ENCODE measurements at regions not wholly inside any gene's neighbourhood (a gene's known extent, or its start where the extent isn't known, plus 50 kb on each side); places are given as distances from the start of the nearest gene placed in this dataset.
"Not testable (repeated sequence)": the region's sequence is repeated elsewhere in the genome, so short reads cannot be mapped to it uniquely, and the experiment has no call there.

GRCh38 chr1:113303267-113303666 lies 87.0 kb upstream of the MAGI3 start:
- DNase-seq (ENCODE audit: low spot score): no peak
- intact Hi-C loops (cut with micrococcal nuclease; ENCODE audit: unreplicated experiment): no loop called here
- Histone ChIP-seq H3K9me3 (ENCODE audit: low read depth, low read length, poor library complexity, severe bottlenecking) (no peaks in the 10 kb centered on the region), H3K36me3 (ENCODE audit: insufficient read depth, low read length, poor library complexity, severe bottlenecking) (no peaks in the 10 kb centered on the region), H3K27ac (ENCODE audit: low read depth, low read length, poor library complexity, severe bottlenecking) (no peak overlapping the region), H3K27me3 (replicated peaks; ENCODE audit: insufficient read depth, low read depth, low read length, poor library complexity) (no peaks in the 10 kb centered on the region), H3K4me3 (ENCODE audit: low read depth, low read length, poor library complexity, severe bottlenecking) (no peak overlapping the region), H3K4me1 (ENCODE audit: insufficient read depth, low read length, poor library complexity, severe bottlenecking) (no peaks in the 10 kb centered on the region)
- POLR2A ChIA-PET (ENCODE audit: low non-redundant PET): no interaction called here
- no peak for TF ChIP-seq EZH2 (IDR thresholded peaks at IDR 0.05; ENCODE audit: borderline replicate concordance, low read depth, low read length, poor library complexity, severe bottlenecking)
- no peak for TF ChIP-seq CTCF (conservative IDR thresholded peaks at IDR 0.05; ENCODE audit: low read depth, low read length)
- BruUV-seq (replicated peaks): no TSS peak
- CTCF ChIA-PET: no interaction called here

- H3K4me3 ChIP-seq (ENCODE audit: low read depth, low read length, poor library complexity, severe bottlenecking); BruUV-seq (replicated peaks); H3K27ac ChIP-seq (ENCODE audit: low read depth, low read length, poor library complexity, severe bottlenecking); POLR2A ChIA-PET (ENCODE audit: low non-redundant PET); H3K9me3 ChIP-seq (ENCODE audit: low read depth, low read length, poor library complexity, severe bottlenecking); H3K4me1 ChIP-seq (ENCODE audit: insufficient read depth, low read length, poor library complexity, severe bottlenecking); H3K27me3 ChIP-seq (replicated peaks; ENCODE audit: insufficient read depth, low read depth, low read length, poor library complexity); H3K36me3 ChIP-seq (ENCODE audit: insufficient read depth, low read length, poor library complexity, severe bottlenecking); DNase-seq (ENCODE audit: low spot score); intact Hi-C loops (cut with micrococcal nuclease; ENCODE audit: unreplicated experiment); CTCF ChIA-PET: not testable (repeated sequence)
Measured at GRCh38 chr1:113305029-113305428, 85.3 kb upstream of the MAGI3 start.

- no peaks in the 10 kb centered on the region for H3K4me1 ChIP-seq (ENCODE audit: insufficient read depth, low read length, poor library complexity, severe bottlenecking)
- no TSS peak for BruUV-seq (replicated peaks)
- H3K27me3 ChIP-seq (replicated peaks; ENCODE audit: insufficient read depth, low read depth, low read length, poor library complexity): no peaks in the 10 kb centered on the region
- DNase-seq (ENCODE audit: low spot score): no peak
- intact Hi-C loops (cut with micrococcal nuclease; ENCODE audit: unreplicated experiment): no loop called here
- ChIA-PET CTCF (no interaction called here), POLR2A (ENCODE audit: low non-redundant PET) (no interaction called here)
- no peak overlapping the region for H3K27ac ChIP-seq (ENCODE audit: low read depth, low read length, poor library complexity, severe bottlenecking)
- no peak overlapping the region for H3K4me3 ChIP-seq (ENCODE audit: low read depth, low read length, poor library complexity, severe bottlenecking)
- TF ChIP-seq EZH2 (IDR thresholded peaks at IDR 0.05; ENCODE audit: borderline replicate concordance, low read depth, low read length, poor library complexity, severe bottlenecking): no peak
- TF ChIP-seq CTCF (conservative IDR thresholded peaks at IDR 0.05; ENCODE audit: low read depth, low read length): no peak
- H3K36me3 ChIP-seq (ENCODE audit: insufficient read depth, low read length, poor library complexity, severe bottlenecking): no peaks in the 10 kb centered on the region
- H3K9me3 ChIP-seq (ENCODE audit: low read depth, low read length, poor library complexity, severe bottlenecking): no peaks in the 10 kb centered on the region
Measured at GRCh38 chr1:113307771-113308445, 82.4 kb upstream of the MAGI3 start.

- H3K36me3 ChIP-seq (ENCODE audit: insufficient read depth, low read length, poor library complexity, severe bottlenecking); POLR2A ChIA-PET (ENCODE audit: low non-redundant PET); CTCF ChIA-PET; H3K4me3 ChIP-seq (ENCODE audit: low read depth, low read length, poor library complexity, severe bottlenecking); H3K4me1 ChIP-seq (ENCODE audit: insufficient read depth, low read length, poor library complexity, severe bottlenecking); BruUV-seq (replicated peaks); H3K27me3 ChIP-seq (replicated peaks; ENCODE audit: insufficient read depth, low read depth, low read length, poor library complexity); H3K9me3 ChIP-seq (ENCODE audit: low read depth, low read length, poor library complexity, severe bottlenecking); H3K27ac ChIP-seq (ENCODE audit: low read depth, low read length, poor library complexity, severe bottlenecking); DNase-seq (ENCODE audit: low spot score); intact Hi-C loops (cut with micrococcal nuclease; ENCODE audit: unreplicated experiment): not testable (repeated sequence)
Measured at GRCh38 chr1:113312651-113313050, 77.7 kb upstream of the MAGI3 start.
